GM18907 (cell line): ENCODE measurements at regions not wholly inside any gene's neighbourhood (a gene's known extent, or its start where the extent isn't known, plus 50 kb on each side); places are given as distances from the start of the nearest gene placed in this dataset.
"Not testable (repeated sequence)": the region's sequence is repeated elsewhere in the genome, so short reads cannot be mapped to it uniquely, and the experiment has no call there.

Experiments
- ATAC-seq: cut with Tn5 transposase; IDR thresholded peaks from one replicate; pipeline ENCODE4 v1.9.1; 2021; ENCODE audit warnings: mild to moderate bottlenecking, moderate library complexity; ENCODE audit not compliant: unreplicated experiment

DNA sequence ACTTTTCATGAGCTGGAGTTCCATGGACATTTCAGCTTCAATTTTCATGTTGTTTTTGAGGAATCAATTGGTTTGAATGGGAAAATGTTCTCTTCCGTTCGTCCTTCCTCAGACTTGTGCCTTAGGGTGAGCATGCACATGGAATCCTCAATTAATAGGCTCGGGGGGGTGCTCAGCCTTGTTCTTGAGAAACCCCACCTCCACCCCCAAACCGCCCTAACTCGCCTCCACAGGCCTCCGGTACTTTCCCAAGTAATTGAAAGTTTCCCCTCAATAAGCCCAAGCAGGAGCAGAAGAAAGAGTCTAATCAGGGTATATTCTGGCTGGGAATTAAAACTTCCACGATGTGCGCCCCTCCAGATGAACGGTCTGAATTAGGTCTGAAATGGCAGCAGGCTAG is 945.2 kb downstream of the GRID1 start:
- ATAC-seq, result no peak

DNA sequence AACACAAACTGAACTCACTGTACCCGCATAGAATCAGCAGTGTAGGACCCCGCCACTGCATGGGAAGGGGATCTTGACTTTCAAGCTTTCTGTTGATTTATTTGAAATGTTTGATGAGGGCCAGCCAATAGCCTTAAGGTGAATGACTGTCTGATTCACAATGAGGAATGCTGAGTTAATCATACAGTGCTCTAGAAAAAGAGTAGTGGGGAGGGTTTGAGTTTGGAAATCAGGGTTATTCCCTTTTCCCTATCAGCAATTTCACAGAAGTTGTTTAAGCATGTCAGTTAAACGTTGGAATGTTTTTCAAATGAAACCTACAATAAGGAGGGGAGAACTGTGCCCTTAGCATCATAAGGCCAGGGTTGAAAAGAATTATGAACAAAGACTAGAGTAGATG is 937.5 kb downstream of the GRID1 start:
- ATAC-seq, result no peak

DNA sequence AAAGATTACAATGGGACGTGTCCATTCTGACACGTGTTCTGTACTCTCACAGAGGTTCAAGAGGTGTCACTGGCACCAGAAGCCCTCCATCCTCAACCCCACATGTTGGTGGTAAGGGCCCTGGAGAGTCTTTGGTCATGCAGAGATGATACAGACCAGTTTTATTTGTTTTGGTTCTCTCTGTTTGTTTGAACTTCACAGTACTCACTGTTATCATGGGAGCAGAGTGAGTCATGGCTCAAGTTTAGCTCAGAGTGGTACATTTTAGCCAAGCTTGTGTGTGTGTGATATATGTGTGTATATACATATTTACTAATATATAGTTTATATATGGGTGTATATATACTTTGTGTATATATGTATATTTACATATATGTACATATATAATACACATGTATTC is 935.6 kb downstream of the GRID1 start:
- ATAC-seq, result no peak

DNA sequence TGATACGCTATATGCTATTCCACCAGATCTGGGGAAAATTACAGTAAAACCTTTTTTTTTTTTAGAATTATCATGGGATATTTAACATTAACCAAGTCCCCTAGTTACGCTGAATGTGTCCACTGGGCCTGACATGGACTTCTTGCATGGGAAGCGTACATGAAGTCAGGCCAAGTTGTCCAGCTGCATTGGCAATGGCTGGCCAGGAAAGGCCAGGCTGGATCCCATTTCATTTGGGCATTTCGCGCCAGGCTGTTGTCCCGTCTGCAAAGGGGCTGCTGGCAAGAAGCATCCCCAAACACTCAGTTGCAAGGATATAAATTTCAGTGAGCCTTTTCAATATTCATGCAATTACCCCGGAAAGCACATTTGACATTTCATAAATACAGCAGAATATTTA is 933.3 kb downstream of the GRID1 start:
- no peak for ATAC-seq

DNA sequence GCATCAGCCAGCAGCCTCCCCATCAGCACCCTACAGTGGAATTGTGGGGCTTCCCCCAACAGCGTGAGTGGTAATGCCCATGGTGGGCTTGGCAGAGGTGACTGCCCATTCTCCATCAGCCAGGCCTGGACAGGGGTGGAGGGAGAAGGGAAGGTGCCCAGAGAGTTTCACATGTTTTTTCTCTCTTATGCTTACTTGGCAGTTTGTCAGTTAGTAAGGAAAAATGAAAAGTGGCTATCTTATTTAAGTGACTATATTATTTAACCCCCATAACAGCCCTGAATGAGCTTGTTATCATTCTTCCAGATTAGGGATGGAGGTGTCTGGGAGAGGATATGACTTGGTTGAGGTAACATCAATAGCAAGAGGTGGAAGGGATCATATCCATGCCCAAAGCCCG is 921.7 kb downstream of the GRID1 start:
- ATAC-seq, result no peak

DNA sequence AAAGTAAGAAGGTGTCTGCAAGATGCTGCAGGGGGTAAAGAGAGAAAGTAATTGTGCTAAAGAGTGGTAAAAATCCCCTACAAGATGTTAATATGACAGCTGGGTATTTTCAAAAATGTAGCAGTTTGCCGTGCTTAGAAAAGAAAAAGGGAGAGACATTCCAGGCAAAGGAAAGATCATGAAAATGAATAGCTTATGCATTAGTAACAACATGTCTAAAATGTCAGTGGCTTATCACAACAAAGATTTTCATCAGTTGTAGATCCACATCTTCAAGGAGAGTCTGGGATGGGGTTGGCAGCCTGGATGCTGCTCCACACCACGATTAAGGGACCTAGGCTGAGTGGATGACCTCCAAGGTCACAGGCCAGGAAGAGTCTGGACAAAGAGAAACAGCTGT is 920.9 kb downstream of the GRID1 start:
- no peak for ATAC-seq

DNA sequence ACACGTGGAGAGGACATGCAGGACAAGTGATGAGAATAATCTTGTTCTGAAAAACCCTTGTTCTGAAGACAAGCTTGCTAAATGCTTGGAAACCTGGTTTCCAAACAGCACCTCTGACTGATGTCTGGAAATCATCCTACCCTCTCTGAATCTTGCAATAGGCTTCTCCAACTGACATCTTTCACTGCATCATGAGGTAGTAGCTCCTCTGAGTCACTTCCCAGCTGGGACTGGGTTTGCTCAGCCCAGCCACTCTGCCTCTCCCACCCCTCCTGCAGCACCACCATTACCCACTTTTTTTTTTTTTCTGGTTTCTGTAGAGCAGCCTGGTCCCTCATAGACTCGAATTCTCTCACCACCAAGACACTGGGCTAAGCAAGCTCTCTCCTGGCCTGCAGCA is 919.8 kb downstream of the GRID1 start:
- ATAC-seq, result no peak

DNA sequence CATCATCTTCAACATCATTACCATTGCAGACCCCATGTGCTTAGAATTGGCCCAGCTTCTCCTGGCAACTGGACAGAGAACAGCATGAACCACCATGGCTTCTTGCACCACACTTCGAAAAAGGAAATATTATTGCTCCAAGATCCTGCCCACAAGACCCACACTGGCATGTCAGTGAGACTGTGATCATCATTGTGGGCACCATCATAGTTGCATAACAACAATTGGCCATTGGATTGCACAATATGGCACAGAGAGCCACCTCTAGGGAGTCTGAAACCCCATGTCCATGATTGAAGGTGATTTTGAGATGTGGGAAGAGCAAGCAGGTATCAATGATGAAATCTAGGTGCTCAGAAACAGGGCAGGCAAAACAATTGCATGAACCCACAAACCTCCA is 918.9 kb downstream of the GRID1 start:
- ATAC-seq, result no peak

DNA sequence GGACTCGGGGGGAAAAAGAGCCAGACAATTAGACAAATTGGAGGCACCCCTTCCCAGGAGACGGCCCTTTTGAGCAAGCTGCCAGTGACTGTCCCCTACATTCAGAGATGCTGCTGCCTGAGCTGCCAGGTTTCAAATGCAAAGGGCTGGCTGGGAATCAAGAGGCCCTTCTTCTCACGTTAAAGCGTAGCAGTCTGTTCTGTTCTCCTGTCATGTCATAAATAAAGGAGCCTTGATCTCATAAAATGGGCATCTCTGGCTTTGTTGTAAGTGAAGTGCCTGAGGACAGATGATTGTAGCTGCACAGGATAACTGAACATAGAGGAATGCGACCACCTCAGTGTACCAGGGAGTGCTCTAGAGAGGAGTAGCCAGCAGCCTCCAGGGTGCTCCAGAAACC is 917.9 kb downstream of the GRID1 start:
- ATAC-seq, result no peak

DNA sequence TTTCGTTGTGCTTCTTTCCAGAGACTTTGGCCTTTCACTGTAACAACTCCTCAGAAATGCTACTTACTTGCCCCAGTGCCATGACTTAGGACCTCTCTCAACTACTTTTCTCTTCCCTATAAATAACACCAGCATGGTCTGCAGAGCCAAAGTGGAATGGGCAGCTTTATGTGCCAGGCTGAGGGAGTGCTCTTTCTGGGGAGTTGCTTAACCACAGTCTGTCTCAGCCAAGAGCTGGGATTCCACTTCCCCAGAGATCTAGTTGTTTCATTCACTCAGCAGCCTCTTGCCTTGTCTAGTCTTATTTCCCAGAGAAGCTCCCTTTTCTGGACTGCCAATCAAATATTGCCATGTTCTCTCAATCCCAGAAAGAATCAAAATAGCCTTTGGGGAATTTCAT is 912.2 kb downstream of the GRID1 start:
- ATAC-seq, result no peak

DNA sequence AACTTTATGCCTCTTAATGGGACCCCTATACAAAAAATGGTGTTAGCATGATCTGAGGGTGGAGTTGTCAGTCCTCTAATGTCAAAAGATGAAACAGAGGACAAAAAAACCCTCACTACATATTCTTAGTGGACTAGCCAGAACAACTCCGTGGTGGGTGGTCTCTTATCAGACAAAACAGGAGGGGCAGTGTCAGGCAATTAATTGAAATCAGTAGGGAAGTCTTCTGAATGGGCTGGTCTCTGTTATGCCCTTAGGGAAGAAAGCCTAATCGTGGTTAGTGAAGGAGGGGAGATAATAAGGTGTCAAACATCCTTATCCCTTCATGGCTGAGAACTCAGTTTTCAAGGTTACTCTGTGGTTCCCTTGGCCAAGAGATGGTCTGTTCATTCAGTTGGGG is 909.4 kb downstream of the GRID1 start:
- ATAC-seq, result no peak

DNA sequence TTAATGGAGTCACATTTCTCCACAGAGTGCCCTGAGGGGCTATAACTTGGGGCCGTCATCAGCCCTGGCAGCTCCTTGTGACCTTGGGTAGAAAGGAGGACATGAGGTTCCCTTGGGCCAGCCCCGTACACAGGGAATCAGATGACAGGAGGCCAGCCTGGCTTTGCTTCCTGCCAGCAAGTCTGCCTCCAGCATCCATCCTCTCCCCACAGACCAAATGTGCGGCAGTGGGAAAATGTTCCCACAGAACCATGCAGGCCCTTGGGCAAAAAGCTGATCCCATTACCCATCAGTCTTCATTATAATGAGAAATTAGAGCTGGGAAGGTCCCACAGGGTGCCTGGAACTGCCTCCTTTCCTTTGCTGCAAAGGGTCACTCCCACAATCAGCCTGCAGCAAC is 908.3 kb downstream of the GRID1 start:
- ATAC-seq, result no peak

DNA sequence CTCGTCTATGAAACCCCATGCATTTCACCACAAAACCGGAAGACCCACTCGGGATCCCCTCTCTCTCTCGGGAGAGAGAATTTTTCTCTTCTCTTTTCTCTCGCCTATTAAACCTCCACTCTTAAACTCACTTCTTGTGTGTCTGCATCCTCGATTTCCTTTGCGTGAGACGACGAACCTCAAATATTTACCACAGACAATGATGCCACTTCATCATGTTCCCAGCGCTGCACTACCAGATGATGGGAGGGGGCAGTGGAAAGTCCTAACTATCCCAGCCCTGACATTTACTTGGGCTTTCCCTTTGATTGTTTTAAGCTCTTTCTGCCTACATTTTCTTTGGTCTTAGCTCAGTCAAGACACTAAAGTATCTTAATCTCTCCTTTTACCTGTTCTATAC is 906.7 kb downstream of the GRID1 start:
- no peak for ATAC-seq

DNA sequence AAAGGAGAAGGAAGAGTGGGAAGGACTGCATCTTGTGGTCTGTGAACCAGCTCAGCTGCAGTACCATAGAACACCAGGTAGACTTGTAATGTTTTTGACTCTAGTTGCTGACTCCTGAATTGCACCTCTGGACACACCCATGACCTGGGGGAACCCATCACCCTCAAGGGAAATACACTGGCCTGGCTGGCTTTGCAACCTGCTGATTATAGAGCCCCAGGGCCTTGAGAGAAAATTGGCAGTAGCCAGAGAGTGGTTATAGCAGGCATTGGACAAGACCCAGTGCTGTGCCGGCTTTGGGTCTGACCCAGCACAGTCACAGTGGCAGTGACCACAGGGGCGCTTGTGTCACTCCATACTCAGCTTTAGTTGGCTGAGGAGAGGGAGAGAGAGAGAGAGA is 902.3 kb downstream of the GRID1 start:
- ATAC-seq, result no peak

DNA sequence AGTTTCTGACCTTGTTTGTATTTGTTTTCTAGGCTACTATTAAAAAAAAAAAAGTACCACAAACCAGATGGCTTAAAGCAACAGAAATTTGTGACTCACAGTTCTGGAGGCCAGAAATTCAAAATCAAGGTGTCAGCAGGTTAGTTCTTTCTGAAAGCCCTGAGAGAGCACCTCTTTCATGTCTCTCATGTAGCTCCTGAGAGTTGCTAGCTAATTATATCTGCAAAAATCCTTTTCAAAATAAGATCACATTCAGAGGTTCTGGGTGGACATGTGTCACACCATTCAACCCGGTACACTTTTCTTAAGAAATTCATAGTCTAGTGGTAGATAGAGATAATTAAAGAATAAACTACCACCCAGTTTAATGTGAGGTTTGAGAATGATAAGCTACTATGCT is 888.6 kb downstream of the GRID1 start:
- ATAC-seq, result no peak

DNA sequence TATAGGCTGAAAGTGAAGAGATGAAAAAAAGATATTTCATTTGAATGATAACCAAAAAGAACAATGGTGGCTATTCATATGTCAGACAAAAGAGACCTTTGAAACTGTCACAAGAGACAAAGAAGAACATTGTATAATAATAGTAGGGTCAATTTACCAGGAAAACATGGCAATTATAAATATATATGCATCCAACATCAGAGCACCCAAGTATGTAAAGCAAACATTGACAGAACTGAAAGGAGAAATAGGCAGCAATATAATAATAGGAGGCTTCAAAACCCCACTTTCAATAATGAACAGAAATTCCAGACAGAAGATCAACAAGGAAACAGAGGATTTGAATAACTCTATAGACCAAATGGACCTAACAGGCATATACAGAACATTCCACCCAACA is 876.2 kb downstream of the GRID1 start:
- no peak for ATAC-seq

DNA sequence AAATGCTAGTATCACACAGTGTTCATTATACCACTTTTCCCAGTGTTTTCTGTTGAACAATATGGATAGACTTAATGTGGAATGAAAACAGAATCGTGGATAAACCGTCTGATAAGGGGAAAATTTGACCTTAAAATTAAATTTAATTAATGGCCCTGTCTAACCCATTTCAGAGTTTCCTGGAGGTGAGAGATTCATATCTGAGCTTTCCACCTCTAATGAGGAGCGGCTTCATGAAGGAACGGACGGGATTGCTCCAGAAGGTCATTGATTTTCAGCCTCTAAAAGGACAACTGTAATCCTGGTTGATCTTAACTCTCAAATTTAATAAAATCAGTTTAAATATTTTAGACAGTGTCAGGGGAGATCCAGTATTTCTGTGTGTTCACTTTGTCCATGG is 874.9 kb downstream of the GRID1 start:
- no peak for ATAC-seq

DNA sequence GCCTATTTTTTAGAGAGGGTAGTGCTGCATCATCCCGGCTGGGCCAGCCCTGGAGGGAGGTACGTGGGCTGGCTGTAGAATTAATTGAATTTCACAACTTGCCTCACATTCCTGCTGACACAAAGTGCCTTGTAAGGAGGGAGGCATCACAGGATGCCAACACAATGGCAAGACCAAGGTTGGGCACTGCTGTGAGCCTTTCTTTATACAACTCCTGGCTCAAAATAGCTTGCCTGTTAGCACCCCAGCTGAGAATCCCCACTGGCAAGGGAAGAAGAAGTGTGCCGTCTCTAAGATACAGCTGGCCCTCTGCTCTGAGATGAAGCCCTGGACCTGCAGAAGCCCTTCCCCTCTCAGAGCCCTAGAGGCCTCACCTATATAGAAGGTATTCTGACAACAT is 873.9 kb downstream of the GRID1 start:
- ATAC-seq, result no peak

DNA sequence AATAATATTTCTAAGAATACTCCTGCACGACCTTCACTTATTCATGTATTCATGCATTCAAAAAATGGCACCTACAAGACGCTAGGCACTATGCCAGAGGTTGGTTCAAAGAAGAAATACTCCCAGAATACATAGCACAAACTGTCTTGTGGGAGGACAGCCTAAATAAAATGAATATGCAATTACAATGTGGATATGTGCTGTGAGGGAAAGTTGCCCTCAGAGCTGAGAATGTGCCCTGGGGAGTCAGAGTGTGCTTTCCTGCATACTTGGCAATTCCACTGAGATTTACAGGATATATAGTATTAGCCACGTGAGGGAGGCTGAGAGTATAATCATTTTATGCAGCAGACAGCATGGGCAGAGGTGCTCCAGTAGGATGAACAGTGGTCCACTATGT is 872.9 kb downstream of the GRID1 start:
- no peak for ATAC-seq

DNA sequence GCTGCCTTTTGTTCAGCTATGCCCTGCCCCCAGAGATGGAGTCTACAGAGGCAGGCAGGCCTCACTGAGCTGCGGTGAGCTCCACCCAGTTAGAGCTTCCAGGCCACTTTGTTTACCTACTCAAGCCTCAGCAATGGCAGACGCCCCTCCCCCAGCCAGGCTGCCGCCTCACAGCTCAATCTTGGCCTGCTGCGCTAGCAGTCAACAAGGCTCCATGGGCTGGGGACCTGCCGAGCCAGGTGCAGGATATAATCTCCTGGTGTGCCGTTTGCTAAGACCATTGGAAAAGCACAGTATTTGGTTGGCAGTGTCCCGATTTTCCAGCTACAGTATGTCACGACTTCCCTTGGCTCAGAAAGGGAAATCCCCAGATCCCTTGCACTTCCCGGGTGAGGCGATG is 862.0 kb downstream of the GRID1 start:
- not testable (repeated sequence) for ATAC-seq

DNA sequence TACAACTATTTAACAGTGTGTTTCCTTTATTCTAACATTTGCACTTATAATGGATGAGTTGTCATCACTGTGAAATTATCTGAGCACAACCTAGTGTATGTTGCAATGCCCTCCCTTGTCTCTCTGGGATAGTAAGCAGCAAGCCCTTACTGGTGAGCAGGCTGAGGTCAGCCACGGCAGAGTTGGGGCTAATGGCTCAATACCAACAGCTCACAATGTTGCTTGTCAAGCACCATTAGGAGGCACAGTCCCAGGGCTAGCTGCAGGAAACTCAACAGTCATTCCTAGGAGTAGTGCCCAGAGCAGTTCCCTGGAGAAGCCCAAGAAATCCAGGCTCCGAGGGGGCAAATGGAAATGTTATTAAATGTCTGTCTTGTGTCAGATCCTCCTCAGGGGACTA is 858.4 kb downstream of the GRID1 start:
- ATAC-seq, result no peak

DNA sequence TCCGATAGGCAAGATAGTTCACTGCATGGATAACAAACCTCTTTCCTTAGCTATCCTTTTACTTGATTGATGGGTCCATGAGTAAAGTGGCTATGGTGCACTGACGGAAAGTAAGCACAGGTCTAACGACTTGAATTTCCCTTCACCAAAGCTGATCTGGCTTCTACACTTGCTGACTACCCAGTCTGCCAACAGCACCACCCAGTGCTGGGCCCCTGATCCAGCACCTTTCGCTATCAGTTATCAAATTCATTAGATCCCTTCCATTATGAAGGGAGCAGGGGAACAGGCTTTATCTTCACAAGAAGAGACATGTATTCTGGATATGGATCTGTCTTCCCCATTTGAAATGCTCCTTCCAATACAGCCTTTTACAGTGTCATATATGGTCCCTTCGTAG is 855.9 kb downstream of the GRID1 start:
- ATAC-seq, result no peak

DNA sequence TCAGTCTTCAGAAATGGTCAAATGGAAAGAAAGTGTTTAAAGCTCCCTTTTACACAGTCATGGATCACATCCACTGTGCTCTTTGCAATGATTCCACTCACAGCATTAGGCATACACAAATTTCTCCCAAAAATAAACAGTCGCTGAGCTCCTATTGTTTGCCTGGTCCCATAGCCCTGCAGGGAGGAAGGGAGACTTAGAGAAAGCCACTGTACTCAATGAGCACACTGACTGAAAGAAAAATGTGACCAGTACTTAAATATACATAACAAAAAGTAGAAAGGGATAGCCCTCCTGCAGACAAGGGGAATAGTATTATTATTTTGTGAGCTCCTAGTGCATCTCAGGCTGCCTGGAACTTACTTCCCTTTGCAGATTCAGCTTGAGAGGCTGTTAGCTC is 853.2 kb downstream of the GRID1 start:
- ATAC-seq, result no peak

DNA sequence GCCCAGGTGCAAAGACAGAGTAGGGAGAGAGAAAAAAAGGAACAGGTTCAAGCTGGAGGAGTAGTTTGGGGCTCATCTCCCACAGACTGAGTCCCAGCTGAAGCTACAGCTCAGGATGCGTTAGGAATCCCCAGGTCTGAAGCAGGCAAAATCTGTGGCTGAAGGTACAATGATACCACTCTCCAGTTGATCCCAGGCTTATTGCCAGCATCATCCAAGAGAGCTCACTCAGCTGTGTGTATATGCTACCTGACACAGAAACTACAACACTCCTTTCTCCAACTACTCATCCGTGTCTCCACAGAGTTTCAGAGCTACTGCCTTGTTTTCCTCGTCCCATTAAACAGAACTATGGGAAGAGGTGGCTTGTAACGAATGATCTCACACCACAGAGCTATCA is 851.3 kb downstream of the GRID1 start:
- no peak for ATAC-seq
